RCC 7860 (cell line): ENCODE measurements at regions not wholly inside any gene's neighbourhood (a gene's known extent, or its start where the extent isn't known, plus 50 kb on each side); places are given as distances from the start of the nearest gene placed in this dataset.
A peak's percentile ranks its signal among the peaks of the same experiment; 100 is the strongest.

Source experiments
- DNase-seq: peaks from one replicate; pipeline ENCODE4 v3.0.0-alpha.2; 2015; ENCODE audit warnings: low spot score
- FAIRE-seq: peaks from 2 replicates; lab custom pipeline; 2012; peaks lifted over from hg19 to GRCh38; lab: Jason Lieb, UNC

- no peak for FAIRE-seq
- no peak for DNase-seq
These were observed 251.2 kb downstream of the PLK2 start for GRCh38 chr5:58208674-58209073.

DNA sequence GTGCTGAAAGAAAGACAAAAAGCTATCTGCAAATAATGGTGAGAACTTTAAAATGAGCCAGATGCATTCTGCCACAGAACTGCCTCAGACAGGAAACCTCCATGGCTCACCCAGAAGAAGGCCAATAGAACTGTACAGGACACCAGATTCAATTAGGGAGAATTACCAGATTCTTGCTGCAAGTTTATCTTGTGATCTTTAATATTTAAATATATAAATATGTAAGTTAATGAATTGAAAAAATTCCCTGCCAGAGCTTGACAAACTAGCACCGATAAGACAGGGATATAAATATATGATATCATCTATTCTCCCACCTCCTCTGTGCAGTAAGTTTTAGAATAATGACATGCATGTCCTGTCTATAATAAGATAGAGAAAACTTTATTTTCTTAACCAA is 252.8 kb downstream of the PLK2 start:
- no peak for FAIRE-seq

DNA sequence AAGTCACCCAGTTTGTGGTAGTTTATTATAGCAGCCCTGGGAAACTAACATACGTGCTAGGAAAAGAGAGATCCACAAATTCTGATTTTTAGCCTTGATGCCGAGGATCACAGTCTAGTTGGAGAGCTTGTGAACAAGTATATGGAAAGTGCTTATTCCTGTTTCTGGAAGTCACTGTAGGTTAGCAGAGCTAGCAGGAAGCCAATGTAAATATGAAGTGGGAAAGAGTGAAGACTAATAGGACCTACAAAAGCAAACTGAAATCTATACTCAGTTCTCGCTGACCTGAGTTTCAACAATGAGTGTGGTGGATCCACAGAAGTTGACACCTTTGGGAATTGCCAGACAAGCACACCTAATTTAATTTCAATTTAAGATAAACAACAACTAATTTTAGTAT is 254.9 kb downstream of the PLK2 start:
- FAIRE-seq (no peak), DNase-seq (no peak)

More for the DNA sequence above, 252.8 kb downstream of the PLK2 start:
- DNase-seq: no peak

- FAIRE-seq (no peak), DNase-seq (no peak)
These were observed 256.9 kb downstream of the PLK2 start for GRCh38 chr5:58202941-58203444.

GRCh38 chr5:58201922-58202648 is 257.8 kb downstream of the PLK2 start:
- FAIRE-seq (no peak), DNase-seq (peak; percentile 7)

- FAIRE-seq (no peak), DNase-seq (no peak)
These were observed 259.4 kb downstream of the PLK2 start for GRCh38 chr5:58200451-58200850.

DNA sequence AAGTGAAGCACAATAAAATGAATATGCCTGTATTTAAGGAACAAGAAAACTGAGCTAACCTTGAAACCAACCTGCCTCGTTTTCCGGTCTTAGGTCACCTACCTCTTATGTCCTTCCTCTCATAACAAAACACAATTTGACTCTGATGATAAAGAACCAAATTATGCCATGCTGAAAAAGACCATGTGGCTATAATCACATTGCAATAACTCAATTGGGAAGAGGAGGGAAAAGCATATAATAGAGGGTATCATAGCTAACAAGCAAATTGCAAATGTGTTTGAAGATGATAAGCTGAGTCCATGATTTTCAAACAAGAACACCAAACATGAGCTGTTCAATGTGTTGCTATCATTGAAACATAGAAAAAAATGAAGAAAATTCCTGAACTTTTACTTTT is 260.8 kb downstream of the PLK2 start:
- FAIRE-seq: no peak
- no peak for DNase-seq

DNA sequence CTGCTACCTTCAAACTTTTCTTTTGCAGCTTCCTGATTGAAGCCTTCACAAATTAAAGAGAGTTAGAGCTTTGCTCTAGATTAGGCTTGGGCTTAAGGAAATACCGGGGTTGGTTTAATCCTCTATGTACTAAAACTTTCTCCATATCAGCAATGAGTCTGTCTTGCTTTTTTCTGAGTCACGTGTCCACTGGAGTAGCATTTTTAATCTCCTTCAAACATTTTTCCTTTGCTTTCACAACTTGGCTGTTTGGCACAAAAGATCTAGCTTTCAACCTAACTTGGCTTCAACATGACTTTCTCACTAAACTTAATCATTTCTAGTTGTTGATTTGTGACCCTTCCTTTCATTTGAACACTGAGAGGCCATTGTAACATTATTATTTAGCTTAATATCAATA is 261.6 kb downstream of the PLK2 start:
- no peak for FAIRE-seq

DNA sequence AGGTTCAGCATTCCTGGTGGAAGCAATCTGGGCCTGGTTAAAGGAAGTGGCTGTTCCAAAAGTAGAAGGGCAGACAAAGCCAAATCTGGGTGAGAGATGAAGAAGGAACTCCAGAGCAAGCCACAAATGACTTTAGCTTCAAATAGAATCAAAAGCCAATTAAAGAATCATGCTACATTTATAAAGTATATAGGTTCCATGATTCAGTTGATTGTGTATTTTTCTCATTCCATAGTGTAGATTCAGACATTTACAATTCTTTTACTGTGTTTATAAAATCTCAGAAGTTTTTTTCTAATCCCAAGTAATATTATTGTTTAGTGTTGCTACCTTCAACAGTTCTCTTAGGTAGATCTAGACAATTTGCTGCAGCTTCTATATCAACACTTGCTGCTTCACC is 262.0 kb downstream of the PLK2 start:
- DNase-seq (no peak), FAIRE-seq (no peak)

More for the DNA sequence above, 261.6 kb downstream of the PLK2 start:
- DNase-seq: no peak

GRCh38 chr5:58191443-58191842 is 268.4 kb downstream of the PLK2 start:
- DNase-seq: no peak
- FAIRE-seq: no peak

GRCh38 chr5:58188262-58188651 is 271.6 kb downstream of the PLK2 start:
- DNase-seq (peak; percentile 96), FAIRE-seq (peak; percentile 94)

- FAIRE-seq (no peak), DNase-seq (no peak)
These were observed 272.2 kb downstream of the PLK2 start for GRCh38 chr5:58187432-58188261.

DNA sequence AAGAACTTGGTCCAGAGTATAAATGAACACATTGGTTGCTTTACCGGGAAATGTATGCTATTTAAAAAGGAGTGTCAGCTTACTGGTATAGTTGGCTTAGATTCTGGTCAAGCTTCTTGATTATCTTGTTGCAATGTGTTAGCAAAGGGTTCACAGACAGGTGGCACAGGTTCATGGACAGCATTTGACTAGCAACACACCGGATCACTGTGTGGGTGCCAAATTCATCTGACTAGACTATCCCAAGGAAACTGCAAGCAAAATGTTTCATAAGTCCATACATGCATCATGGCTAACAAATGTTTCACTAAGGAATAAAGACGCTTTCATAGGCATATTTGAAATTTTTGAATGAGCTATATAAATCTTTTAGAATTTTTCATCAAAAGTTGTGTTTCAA is 274.1 kb downstream of the PLK2 start:
- DNase-seq (no peak), FAIRE-seq (no peak)

DNA sequence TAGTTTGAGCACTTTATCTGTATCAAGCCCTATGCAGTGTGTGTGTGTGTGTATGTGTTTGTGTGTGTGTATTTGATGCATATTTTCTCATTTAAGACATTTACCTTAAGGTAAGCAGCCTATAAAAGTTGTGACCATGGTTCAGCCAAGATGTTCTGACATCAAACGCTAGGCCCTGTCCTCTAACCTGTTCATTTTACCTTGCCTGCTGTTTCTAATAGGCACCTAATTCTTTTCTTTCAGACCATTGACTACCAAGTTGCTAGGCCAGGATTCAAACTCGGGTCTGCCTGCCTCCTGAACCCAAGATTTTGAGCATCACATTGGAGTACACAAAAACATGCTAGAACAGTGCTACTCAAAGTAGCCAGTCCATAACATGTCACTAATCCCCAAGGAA is 274.5 kb downstream of the PLK2 start:
- DNase-seq (no peak), FAIRE-seq (no peak)

DNA sequence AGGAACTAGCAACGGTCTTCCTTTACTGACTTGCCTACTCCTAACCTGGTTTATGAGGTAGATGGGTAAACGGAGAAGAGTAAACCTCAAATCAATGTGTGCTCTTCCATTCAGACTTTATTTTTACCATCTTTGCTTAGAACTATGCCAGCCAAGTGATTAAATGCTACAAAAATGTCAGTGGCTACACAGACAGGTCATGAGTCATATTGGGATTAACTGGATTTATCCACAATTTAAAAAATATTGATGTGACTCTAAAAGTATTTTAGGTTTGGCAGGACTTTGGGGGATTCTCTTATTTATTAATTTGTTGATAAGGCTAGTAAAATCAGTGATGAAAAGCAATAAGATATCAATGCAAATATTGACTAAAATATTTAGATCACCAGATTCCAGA is 275.0 kb downstream of the PLK2 start:
- DNase-seq: peak; percentile 76
- peak; percentile 87 for FAIRE-seq

DNA sequence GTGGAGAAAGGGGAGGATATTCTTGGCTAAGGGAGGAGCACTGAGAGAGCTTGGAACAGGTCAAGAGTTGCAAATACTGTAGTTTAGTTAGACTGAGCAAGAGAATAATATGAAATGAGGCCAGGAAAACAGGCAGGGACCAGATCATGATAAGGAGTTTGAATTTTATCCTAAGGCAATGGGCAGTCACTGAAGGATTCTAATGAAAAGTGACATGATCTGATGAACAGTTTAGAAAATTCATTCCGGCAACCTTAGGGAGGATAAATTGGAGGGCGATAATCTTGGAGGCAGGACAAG is 276.1 kb downstream of the PLK2 start:
- no peak for FAIRE-seq
- DNase-seq: no peak

DNA sequence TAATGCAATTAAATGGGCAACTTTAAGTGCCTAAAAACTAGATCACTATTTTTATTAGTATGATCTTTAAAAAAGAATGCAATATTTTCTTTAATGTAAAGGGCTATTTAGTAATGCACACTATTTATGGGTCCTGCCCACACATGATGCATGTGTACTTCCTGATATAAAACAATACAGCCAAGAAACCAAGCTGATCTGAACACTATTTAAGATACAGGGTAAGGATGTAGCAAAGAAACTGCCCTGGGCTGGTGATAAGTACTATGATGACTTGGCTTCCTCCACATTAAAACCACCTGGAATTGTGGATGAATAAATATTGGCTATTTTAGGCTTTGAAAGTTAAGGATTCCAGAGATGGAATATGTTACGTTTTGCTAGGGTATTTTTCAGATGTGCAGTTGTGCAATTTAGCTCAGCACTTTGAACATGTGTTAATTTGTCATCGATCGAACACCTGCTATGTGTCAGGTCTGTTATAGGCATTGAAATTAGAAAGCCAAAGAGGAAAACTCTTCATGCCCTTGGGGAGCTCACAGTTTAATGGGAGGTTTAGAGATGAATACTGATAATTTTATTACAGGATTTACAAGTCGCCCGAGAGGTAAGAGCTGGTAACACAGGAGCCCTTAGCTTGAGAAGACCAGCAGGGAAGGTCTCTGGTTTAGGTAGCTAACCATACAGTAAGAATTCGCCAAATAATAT is 276.7 kb downstream of the PLK2 start:
- DNase-seq: no peak
- no peak for FAIRE-seq

GRCh38 chr5:58182287-58182841 is 277.5 kb downstream of the PLK2 start:
- DNase-seq: peak; percentile 7
- no peak for FAIRE-seq

GRCh38 chr5:58181578-58182286 is 278.2 kb downstream of the PLK2 start:
- no peak for FAIRE-seq
- no peak for DNase-seq

- no peak for FAIRE-seq
- DNase-seq: no peak
These were observed 286.9 kb downstream of the PLK2 start for GRCh38 chr5:58172946-58173345.

DNA sequence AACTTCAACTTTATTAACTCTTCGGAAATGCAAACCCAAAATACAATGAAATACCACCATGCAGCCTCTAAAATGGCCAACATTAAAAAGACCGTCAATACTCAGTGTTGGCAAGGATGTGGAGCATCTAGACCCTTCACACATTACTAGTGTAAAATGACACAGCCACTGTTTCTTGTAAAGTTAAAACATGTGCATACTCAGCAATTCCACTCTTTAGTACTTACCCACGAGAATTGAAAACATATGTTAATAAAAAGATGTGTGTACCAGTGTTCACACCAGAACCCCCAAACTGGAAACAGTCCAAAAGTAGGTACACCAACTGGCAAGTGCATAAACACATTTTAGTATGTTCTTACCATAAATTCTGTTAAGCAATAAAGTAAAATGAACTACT is 294.7 kb downstream of the PLK2 start:
- DNase-seq: no peak
- no peak for FAIRE-seq
